Right renal pelvis (tissue), 4 donors: ENCODE measurements at regions not wholly inside any gene's neighbourhood (a gene's known extent, or its start where the extent isn't known, plus 50 kb on each side); places are given as distances from the start of the nearest gene placed in this dataset.
A peak's percentile ranks its signal among the peaks of the same experiment; 100 is the strongest.

Experiments
- DNase-seq, 4 donors: peaks; one replicate each; pipeline ENCODE4 v3.0.0-alpha.2; 2013; ENCODE audit warnings: low read depth in 4 of 4, low spot score in 3 of 4, missing footprints in 1 of 4

GRCh38 chr16:80366023-80366422, 174.8 kb upstream of the DYNLRB2 start:
- DNase-seq, result no peak

GRCh38 chr16:80362816-80363215, 178.0 kb upstream of the DYNLRB2 start:
- no peak for DNase-seq

- DNase-seq, result no peak
Measured at GRCh38 chr16:80356365-80356764, 184.4 kb upstream of the DYNLRB2 start.

GRCh38 chr16:80355335-80355734, 185.5 kb upstream of the DYNLRB2 start:
- no peak for DNase-seq

GRCh38 chr16:80350061-80350460, 190.7 kb upstream of the DYNLRB2 start:
- no peak for DNase-seq

- DNase-seq, result no peak
Measured at GRCh38 chr16:80347900-80348299, 192.9 kb upstream of the DYNLRB2 start.

- no peak for DNase-seq
Measured at GRCh38 chr16:80347002-80347401, 193.8 kb upstream of the DYNLRB2 start.

GRCh38 chr16:80346111-80346632, 194.6 kb upstream of the DYNLRB2 start:
- no peak for DNase-seq

- no peak for DNase-seq
Measured at GRCh38 chr16:80345701-80346100, 195.1 kb upstream of the DYNLRB2 start.

GRCh38 chr16:80344570-80344969, 196.2 kb upstream of the DYNLRB2 start:
- no peak for DNase-seq

- no peak for DNase-seq
Measured at GRCh38 chr16:80341263-80341662, 199.5 kb upstream of the DYNLRB2 start.

GRCh38 chr16:80337786-80338185, 203.0 kb upstream of the DYNLRB2 start:
- DNase-seq, result no peak

GRCh38 chr16:80330803-80331202, 210.0 kb upstream of the DYNLRB2 start:
- DNase-seq, result no peak

- peak; percentile 28 to 49 (median 32) for DNase-seq
Measured at GRCh38 chr16:80330150-80330549, 210.6 kb upstream of the DYNLRB2 start.

GRCh38 chr16:80327740-80328139, 213.1 kb upstream of the DYNLRB2 start:
- DNase-seq, result no peak

- DNase-seq, result no peak
Measured at GRCh38 chr16:80324371-80324770, 216.4 kb upstream of the DYNLRB2 start.

- no peak for DNase-seq
Measured at GRCh38 chr16:80323808-80324195, 217.0 kb upstream of the DYNLRB2 start.

- DNase-seq, result no peak
Measured at GRCh38 chr16:80323187-80323807, 217.5 kb upstream of the DYNLRB2 start.

- DNase-seq, result no peak
Measured at GRCh38 chr16:80319181-80319580, 221.6 kb upstream of the DYNLRB2 start.

GRCh38 chr16:80318107-80318506, 222.7 kb upstream of the DYNLRB2 start:
- DNase-seq, result no peak

GRCh38 chr16:80317599-80318037, 223.2 kb upstream of the DYNLRB2 start:
- no peak for DNase-seq

- no peak for DNase-seq
Measured at GRCh38 chr16:80317116-80317515, 223.7 kb upstream of the DYNLRB2 start.

- no peak for DNase-seq
Measured at GRCh38 chr16:80314042-80314441, 226.8 kb upstream of the DYNLRB2 start.
